ENCODE measurements at regions not wholly inside any gene's neighbourhood (a gene's known extent, or its start where the extent isn't known, plus 50 kb on each side); places are given as distances from the start of the nearest gene placed in this dataset.
"Not testable (repeated sequence)": the region's sequence is repeated elsewhere in the genome, so short reads cannot be mapped to it uniquely, and the experiment has no call there.

DNA sequence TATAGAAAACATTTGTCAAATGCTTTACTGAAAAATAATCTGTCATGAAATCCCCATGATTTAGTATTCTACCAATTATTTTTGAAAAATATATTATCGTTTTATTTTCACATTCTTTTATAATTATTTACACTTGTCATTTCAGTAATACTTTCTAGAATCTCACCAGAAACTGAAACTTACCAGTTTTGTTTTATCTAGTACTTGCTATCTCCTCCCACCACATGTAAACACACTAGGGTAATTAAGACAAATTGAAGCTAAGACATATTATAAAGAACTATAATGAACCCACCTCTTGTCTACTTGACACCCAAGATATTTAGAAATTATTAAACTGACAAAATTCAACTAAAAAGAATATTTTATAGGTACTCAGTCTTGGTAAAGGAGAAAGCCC, 51.5 kb upstream of the GRM3 start:
- no peak for DNase-seq (ENCODE audit: low spot score)

GRCh38 chr7:86574006-86574405, 69.7 kb upstream of the GRM3 start:
- DNase-seq (ENCODE audit: low spot score): no peak

- DNase-seq (ENCODE audit: low spot score): no peak
These were observed 84.8 kb upstream of the GRM3 start for GRCh38 chr7:86558680-86559501.

DNA sequence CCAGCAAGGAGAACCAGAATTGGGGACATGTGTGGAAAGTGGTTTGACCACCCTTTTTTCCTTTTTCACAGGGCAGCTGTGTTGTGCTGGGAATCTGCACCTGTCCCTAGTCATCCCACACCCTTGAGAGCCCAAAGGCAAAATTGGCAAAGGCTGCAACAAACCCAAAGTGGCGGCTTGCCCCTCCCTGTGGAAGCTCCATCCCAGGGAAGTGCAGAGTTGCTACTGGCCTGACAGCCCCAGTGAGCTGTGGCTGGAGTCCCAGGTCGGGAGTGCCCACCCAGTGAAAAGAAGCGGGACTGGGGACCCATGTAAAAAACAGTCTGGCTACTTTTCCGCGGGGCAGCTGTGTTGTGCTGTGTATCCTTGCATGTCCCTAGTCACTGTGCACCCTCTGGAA, 109.1 kb upstream of the GRM3 start:
- DNase-seq (ENCODE audit: low spot score): no peak

DNA sequence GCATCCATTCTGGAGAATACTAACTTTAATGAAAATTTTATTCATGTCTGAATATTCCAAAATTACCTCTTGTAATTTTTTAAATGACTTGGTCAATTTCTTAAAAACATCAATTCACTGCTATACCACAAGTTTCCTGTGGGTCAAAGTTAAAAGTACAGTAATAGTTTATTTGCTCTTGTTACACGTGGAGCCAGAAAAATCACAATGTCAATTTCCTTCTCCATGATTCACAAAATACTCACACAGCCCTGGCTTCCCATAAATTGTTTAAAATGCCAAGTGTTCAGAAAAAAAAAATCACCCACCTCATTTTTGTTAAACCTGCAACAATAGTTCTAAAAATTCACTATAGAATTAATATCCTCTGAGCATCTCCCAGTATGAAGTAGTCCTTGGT, 139.5 kb upstream of the GRM3 start:
- no peak for DNase-seq (ENCODE audit: low spot score)

- no peak for DNase-seq (ENCODE audit: low spot score)
These were observed 143.7 kb upstream of the GRM3 start for GRCh38 chr7:86499986-86500385.

- no peak for DNase-seq (ENCODE audit: low spot score)
These were observed 157.9 kb upstream of the GRM3 start for GRCh38 chr7:86485827-86486226.

DNA sequence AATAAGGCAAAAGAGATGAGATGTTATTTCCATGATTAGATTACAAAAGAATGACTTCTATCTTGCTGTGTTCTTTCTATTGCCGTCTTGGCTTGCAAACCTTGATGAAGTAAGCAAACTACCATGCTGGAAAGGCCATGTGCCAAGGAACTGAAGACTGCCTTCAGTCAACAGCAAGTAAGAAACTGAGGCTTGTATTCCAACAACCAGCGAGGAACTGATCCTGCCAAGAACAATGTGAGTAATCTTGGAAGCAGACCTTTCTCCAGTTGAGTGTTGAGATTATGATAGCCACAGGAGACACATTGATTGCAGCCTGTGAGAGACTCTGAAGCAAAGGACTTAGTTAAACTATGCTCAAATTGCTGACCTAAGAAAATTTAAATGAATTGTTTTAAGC, 164.6 kb upstream of the GRM3 start:
- DNase-seq (ENCODE audit: low spot score): no peak

DNA sequence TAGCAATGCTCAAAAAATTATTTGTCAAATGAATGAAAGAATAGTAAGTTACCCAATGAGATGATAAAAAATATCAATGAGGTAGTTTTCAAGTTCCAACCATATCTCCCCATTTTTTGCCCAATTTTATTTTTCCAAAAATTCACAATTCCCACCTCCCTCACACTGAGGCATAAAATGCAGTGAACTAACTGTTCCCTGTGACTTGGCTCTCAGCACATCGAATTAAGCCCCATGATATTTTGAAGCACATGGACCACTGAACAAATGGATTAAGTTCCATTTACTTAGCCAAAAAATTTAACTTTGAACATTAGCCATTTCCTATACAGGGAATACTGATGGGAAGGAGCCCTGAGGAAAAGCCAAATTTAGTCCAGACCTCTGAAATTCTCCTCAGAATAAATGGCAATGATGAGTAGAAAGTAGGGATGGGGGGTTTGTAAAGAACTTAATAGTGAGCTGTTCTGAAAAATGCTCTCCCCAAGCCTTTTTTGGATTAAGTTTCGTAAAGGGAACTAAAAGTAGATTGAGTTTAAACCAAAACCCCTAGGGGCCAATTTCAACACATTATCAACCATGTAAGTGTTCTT, 166.3 kb upstream of the GRM3 start:
- DNase-seq (ENCODE audit: low spot score): no peak

- DNase-seq (ENCODE audit: low spot score): no peak
These were observed 172.9 kb upstream of the GRM3 start for GRCh38 chr7:86470763-86471162.

DNA sequence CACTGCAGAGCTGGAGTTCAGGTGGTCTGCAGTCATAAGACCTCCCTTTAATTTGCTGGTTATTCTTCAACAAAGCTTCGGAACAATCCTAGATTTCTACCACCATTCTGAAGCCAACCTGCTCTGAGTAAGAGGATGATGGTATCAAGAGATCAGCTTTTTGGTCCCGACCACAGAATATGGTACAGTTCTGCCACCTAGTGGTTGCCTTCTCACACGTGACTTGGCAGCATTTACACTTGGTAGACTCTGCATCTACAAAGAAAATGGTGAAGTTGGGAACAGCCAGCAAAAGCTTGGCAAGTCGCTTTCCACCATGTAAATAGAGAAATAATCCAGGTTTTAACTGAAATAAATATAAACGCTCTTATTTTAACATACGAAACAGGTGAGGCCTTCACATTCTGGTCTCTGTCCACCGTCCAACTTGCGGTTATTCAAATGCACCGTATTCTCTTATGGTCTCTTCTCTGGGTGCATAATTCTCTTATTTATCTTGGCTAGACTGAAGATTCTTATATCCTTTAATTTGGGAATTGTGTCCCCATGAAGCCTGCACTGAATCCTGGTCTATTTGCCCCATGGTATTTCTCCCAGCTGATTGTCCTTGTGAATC, 173.9 kb upstream of the GRM3 start:
- peak; percentile 81 for DNase-seq (ENCODE audit: low spot score)

DNA sequence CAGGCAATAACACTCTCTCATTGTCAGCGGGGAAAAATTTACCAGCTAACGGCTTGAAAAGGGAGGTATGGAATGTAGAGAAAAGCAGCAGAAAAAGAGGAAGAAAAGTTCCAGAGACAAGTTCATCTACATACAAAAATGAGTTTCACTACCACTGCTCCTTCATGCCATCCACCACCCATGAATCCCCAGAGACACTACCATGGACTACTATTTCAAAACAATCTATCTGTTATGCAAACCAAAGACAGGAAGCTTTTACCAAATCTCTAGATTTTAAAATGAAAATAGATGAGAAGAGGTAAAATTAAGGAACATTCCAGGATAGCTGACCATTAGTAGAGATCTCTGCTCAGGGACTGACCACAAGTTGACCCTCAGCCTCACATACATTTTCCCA, 189.0 kb upstream of the GRM3 start:
- no peak for DNase-seq (ENCODE audit: low spot score)

- no peak for DNase-seq (ENCODE audit: low spot score)
These were observed 190.3 kb upstream of the GRM3 start for GRCh38 chr7:86453454-86453853.

- no peak for DNase-seq (ENCODE audit: low spot score)
These were observed 194.9 kb upstream of the GRM3 start for GRCh38 chr7:86448856-86449255.

GRCh38 chr7:86445285-86445684, 198.4 kb upstream of the GRM3 start:
- no peak for DNase-seq (ENCODE audit: low spot score)

DNA sequence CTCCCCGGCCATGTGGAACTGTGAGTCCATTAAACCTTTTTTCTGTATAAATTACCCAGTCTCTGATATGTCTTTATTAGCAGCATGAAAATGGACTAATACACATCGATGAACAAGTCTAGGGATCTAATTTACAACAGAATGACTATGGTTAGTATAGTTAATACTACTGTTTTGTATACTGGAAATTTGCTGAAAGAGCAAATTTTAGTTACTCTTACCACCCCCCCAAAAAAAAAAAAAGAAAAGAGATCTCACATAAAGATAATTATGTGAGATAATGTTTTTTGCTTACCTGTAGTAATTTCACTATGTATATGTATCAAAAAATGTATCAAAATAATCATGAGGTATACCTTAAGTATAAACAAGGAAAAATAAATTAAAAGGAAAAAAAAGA, 199.5 kb upstream of the GRM3 start:
- DNase-seq (ENCODE audit: low spot score): no peak

- not testable (repeated sequence) for DNase-seq (ENCODE audit: low spot score)
These were observed 203.3 kb upstream of the GRM3 start for GRCh38 chr7:86440420-86440819.

GRCh38 chr7:86437951-86438450, 205.7 kb upstream of the GRM3 start:
- DNase-seq (ENCODE audit: low spot score): no peak

- no peak for DNase-seq (ENCODE audit: low spot score)
These were observed 211.9 kb upstream of the GRM3 start for GRCh38 chr7:86431761-86432160.

DNA sequence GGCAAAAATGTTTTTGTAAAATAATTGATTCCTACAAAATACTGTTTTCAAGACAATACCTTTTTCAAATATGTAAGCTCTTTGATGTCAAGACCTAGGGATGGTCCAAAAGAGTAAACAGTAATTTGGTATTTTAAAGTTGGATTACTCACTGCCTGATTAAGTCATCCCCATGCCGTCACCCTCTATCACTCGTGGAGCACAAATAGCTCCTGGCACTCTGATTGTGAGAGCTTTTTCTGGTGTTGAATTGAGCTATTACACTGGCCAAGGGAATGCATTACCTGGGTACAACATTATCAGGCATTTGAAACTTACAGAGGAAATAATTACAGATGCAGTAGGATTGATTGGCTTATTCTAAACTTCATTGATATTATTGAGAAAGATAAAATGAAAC, 231.9 kb upstream of the GRM3 start:
- DNase-seq (ENCODE audit: low spot score): no peak

DNA sequence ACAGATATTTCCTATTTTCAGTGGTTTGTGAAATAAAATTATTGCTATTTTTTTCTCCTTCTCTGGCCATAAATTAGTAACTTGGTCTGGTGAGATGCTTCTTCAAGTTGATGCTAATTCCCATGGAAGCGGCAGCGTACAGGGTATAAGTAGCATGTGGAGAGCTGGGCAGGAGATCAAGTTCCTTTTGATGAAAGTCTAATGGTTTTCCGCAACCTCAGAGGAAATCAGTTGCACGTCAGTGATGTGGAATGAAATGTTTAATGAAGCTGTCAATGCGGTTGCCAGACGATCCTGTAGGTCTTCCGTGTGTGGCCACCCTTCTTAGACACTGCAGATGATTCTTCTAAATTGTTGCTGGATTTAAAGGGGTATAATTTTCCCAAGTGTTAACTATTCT, 236.4 kb upstream of the GRM3 start:
- peak; percentile 10 for DNase-seq (ENCODE audit: low spot score)

DNA sequence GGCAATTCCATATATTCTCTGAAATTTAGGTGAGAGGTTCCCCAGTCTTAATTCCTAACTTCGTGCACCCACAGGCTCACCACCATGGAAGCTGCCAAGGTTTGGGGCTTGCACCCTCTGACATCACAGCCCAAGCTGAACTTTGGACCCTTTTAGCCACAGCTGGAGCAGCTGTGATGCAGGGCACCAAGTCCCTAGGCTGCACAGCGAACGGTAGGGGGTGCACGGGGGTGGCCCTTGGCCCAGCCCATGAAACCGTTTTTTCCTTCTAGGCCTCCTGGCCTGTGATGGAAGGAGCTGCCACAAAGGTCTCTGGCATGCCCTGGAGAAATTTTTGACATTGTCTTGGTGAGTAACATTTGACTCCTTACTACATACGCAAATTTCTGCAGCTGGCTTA, 251.9 kb upstream of the GRM3 start:
- no peak for DNase-seq (ENCODE audit: low spot score)

DNA sequence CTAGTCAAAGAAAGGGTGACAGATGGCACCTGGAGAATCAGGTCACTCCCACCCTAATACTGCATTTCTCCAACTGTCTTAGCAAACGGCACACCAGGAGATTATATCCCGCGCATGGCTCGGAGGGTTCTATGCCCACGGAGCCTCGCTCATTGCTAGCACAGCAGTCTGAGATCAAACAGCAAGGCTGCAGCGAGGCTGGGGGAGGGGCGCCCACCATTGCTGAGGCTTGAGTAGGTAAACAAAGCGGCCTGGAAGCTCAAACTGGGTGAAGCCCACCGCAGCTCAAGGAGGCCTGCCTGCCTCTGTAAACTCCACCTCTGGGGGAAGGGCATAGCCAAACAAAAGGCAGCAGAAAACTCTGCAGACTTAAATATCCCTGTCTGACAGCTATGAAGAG, 268.1 kb upstream of the GRM3 start:
- DNase-seq (ENCODE audit: low spot score): not testable (repeated sequence)

Measured in globus pallidus (tissue), 1 donor.